ENCODE measurements at regions not wholly inside any gene's neighbourhood (a gene's known extent, or its start where the extent isn't known, plus 50 kb on each side); places are given as distances from the start of the nearest gene placed in this dataset.

DNA sequence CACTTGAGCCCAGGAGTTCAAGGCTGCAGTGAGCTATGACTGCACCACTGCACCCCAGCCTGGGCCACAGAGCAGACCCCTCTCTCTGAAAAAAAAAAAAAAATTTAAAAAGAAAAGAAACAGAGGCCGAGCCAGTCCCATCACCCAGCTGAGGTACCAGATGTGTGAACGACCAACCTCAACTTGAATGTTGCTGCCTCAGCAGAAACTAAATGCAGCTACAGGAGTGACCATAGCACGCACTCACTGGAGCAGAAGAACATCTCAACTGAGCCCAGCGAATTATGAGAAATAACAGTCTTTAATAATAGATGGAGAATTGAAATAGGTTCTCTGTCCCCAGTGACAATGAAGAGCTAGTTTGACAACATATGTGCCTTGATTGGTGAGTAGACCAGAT is 53.1 kb upstream of the ST8SIA6 start:
- TF ChIP-seq POLR2A (IDR thresholded peaks at IDR 0.05) = no peak
- TF ChIP-seq, protein P1, sequence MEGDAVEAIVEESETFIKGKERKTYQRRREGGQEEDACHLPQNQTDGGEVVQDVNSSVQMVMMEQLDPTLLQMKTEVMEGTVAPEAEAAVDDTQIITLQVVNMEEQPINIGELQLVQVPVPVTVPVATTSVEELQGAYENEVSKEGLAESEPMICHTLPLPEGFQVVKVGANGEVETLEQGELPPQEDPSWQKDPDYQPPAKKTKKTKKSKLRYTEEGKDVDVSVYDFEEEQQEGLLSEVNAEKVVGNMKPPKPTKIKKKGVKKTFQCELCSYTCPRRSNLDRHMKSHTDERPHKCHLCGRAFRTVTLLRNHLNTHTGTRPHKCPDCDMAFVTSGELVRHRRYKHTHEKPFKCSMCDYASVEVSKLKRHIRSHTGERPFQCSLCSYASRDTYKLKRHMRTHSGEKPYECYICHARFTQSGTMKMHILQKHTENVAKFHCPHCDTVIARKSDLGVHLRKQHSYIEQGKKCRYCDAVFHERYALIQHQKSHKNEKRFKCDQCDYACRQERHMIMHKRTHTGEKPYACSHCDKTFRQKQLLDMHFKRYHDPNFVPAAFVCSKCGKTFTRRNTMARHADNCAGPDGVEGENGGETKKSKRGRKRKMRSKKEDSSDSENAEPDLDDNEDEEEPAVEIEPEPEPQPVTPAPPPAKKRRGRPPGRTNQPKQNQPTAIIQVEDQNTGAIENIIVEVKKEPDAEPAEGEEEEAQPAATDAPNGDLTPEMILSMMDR (IDR thresholded peaks at IDR 0.05) = no peak
- no peak for TF ChIP-seq POLR2AphosphoS5 (IDR thresholded peaks at IDR 0.05)

All from upper lobe of left lung (tissue), 4 donors.